Loucy (cell line): ENCODE measurements at regions not wholly inside any gene's neighbourhood (a gene's known extent, or its start where the extent isn't known, plus 50 kb on each side); places are given as distances from the start of the nearest gene placed in this dataset.

Source experiments
- H2AFZ ChIP-seq: fragments of 200-600 bp; sonication (generic); 2 replicates; pipeline ENCODE4 v1.6.0; 2016; ENCODE audit warnings: antibody characterized with exemption, mild to moderate bottlenecking, low read length, moderate library complexity
- H3F3A ChIP-seq: fragments of 200-600 bp; 2 replicates; pipeline ENCODE4 v1.6.0; 2016; ENCODE audit warnings: antibody characterized with exemption, low read depth, mild to moderate bottlenecking
- H3K27me3 ChIP-seq: fragments of 200-600 bp; sonication (generic); 2 replicates; pipeline ENCODE4 v1.6.1; 2014; ENCODE audit warnings: low read length, mild to moderate bottlenecking; ENCODE audit not compliant: insufficient read depth, poor library complexity, severe bottlenecking
- H3K36me3 ChIP-seq: fragments of 200-600 bp; sonication (generic); 2 replicates; pipeline ENCODE4 v1.6.1; 2016; ENCODE audit warnings: low read length; ENCODE audit not compliant: insufficient read depth
- H3K4me1 ChIP-seq: fragments of 200-600 bp; sonication (generic); 2 replicates; pipeline ENCODE4 v1.5.1; 2014; ENCODE audit warnings: low read length, mild to moderate bottlenecking; ENCODE audit not compliant: insufficient read depth, poor library complexity, severe bottlenecking
- H3K4me2 ChIP-seq: fragments of 200-600 bp; sonication (generic); 2 replicates; pipeline ENCODE4 v1.6.0; 2014; ENCODE audit warnings: antibody characterized with exemption, low read length, low read depth, mild to moderate bottlenecking; ENCODE audit not compliant: poor library complexity, severe bottlenecking
- H3K4me3 ChIP-seq: fragments of 200-600 bp; sonication (generic); 2 replicates; pipeline ENCODE4 v1.5.1; 2014; ENCODE audit warnings: low read length, mild to moderate bottlenecking, mixed read lengths; ENCODE audit not compliant: poor library complexity, severe bottlenecking
- H3K79me2 ChIP-seq: fragments of 200-600 bp; sonication (generic); 2 replicates; pipeline ENCODE4 v1.6.1; 2014; ENCODE audit warnings: low read length; ENCODE audit not compliant: insufficient read depth
- H3K9ac ChIP-seq: fragments of 200-600 bp; sonication (generic); 2 replicates; pipeline ENCODE4 v1.6.0; 2014; ENCODE audit warnings: mild to moderate bottlenecking, low read depth, low read length, moderate library complexity; ENCODE audit not compliant: poor library complexity, severe bottlenecking
- H3K9me2 ChIP-seq: fragments of 200-600 bp; sonication (generic); replicated peaks from 2 replicates; pipeline ENCODE4 v1.6.1; 2016; ENCODE audit warnings: low read depth, low read length, mixed read lengths
- H3K9me3 ChIP-seq: fragments of 200-600 bp; sonication (generic); 2 replicates; pipeline ENCODE4 v1.6.1; 2014; ENCODE audit warnings: mild to moderate bottlenecking, antibody characterized with exemption, low read length, low read depth; ENCODE audit not compliant: insufficient read depth
- H4K20me1 ChIP-seq: fragments of 200-600 bp; sonication (generic); 2 replicates; pipeline ENCODE4 v1.6.0; 2014; ENCODE audit warnings: antibody characterized with exemption, low read length, mild to moderate bottlenecking; ENCODE audit not compliant: insufficient read depth, poor library complexity, severe bottlenecking
- CTCF ChIP-seq: fragments of 200-600 bp; sonication (generic); conservative IDR thresholded peaks from 2 replicates; pipeline ENCODE4 v1.5.1; 2014; ENCODE audit warnings: mild to moderate bottlenecking, antibody characterized with exemption, low read length
- EZH2phosphoT487 ChIP-seq: fragments of 200-600 bp; IDR thresholded peaks from 2 replicates; pipeline ENCODE4 v1.6.1; 2018; ENCODE audit warnings: antibody characterized with exemption, mild to moderate bottlenecking, moderate library complexity, borderline replicate concordance

GRCh38 chr20:60599381-60599780, 641.2 kb downstream of the CDH26 start:
- no peaks in the 10 kb centered on the region for H3K9me2 ChIP-seq
- no peaks in the 10 kb centered on the region for H3K9me3 ChIP-seq
- no peaks in the 10 kb centered on the region for H3K79me2 ChIP-seq
- H4K20me1 ChIP-seq, result no peaks in the 10 kb centered on the region
- H2AFZ ChIP-seq, result no peak overlapping the region
- H3K4me1 ChIP-seq, result no peaks in the 10 kb centered on the region
- H3K27me3 ChIP-seq, result no peaks in the 10 kb centered on the region
- no peak overlapping the region for H3K4me2 ChIP-seq
- H3K9ac ChIP-seq, result no peak overlapping the region
- no peaks in the 10 kb centered on the region for H3F3A ChIP-seq
- TF ChIP-seq CTCF (no peak), EZH2phosphoT487 (no peak)
- no peaks in the 10 kb centered on the region for H3K36me3 ChIP-seq
- no peak overlapping the region for H3K4me3 ChIP-seq

- TF ChIP-seq CTCF, result no peak
- Histone ChIP-seq H3K9me3 (no peaks in the 10 kb centered on the region), H2AFZ (no peak overlapping the region), H3K27me3 (no peaks in the 10 kb centered on the region), H3K9ac (no peak overlapping the region), H3K4me1 (no peaks in the 10 kb centered on the region), H3F3A (no peaks in the 10 kb centered on the region), H3K79me2 (no peaks in the 10 kb centered on the region), H4K20me1 (no peaks in the 10 kb centered on the region), H3K9me2 (no peaks in the 10 kb centered on the region), H3K4me3 (no peak overlapping the region), H3K36me3 (no peaks in the 10 kb centered on the region), H3K4me2 (no peak overlapping the region)
Observed at GRCh38 chr20:60600036-60600435, 641.8 kb downstream of the CDH26 start.

DNA sequence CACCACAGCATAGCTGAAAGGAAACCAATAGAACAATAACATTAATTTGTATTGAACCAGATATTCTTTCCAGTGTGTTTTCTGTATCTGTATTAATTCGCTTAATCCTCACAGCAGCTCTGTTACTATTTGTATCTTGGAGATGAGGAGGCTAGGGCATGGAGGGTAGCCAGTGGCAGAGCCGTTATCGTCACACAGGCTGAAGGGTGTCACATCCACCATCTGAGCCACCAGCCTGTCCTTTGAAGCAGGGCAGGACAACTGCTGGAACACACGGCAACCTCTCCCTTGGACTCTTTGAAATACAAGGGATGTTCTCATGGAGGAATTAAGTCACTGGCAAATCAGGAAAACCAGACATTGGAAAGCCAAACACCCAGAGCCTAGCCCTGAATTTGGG, 628.0 kb upstream of the CDH4 start:
- Histone ChIP-seq H3K9me2 (no peaks in the 10 kb centered on the region), H3K79me2 (no peaks in the 10 kb centered on the region), H3K36me3 (no peaks in the 10 kb centered on the region), H3K9ac (no peak overlapping the region), H3K4me3 (no peak overlapping the region), H2AFZ (no peak overlapping the region), H3K4me2 (no peak overlapping the region), H4K20me1 (no peaks in the 10 kb centered on the region), H3K9me3 (no peaks in the 10 kb centered on the region), H3K4me1 (no peaks in the 10 kb centered on the region), H3K27me3 (no peaks in the 10 kb centered on the region), H3F3A (no peaks in the 10 kb centered on the region)
- no peak for TF ChIP-seq EZH2phosphoT487
- TF ChIP-seq CTCF, result no peak
